HL-60 (cell line): ENCODE measurements at regions not wholly inside any gene's neighbourhood (a gene's known extent, or its start where the extent isn't known, plus 50 kb on each side); places are given as distances from the start of the nearest gene placed in this dataset.

Experiments used
- CTCF ChIP-seq: IDR thresholded peaks from one replicate; pipeline ENCODE4 v1.5.1; 2011; ENCODE audit warnings: low read length, control low read depth, inconsistent platforms; ENCODE audit not compliant: insufficient read depth
- GABPA ChIP-seq: IDR thresholded peaks from 2 replicates; pipeline ENCODE4 v1.6.1; 2012; ENCODE audit warnings: low read depth
- POLR2AphosphoS5 ChIP-seq: IDR thresholded peaks from 2 replicates; pipeline ENCODE4 v1.6.1; 2012; ENCODE audit warnings: low read depth
- SPI1 ChIP-seq: IDR thresholded peaks from 2 replicates; pipeline ENCODE4 v1.6.1; 2012; ENCODE audit warnings: low read depth, mild to moderate bottlenecking, borderline replicate concordance

DNA sequence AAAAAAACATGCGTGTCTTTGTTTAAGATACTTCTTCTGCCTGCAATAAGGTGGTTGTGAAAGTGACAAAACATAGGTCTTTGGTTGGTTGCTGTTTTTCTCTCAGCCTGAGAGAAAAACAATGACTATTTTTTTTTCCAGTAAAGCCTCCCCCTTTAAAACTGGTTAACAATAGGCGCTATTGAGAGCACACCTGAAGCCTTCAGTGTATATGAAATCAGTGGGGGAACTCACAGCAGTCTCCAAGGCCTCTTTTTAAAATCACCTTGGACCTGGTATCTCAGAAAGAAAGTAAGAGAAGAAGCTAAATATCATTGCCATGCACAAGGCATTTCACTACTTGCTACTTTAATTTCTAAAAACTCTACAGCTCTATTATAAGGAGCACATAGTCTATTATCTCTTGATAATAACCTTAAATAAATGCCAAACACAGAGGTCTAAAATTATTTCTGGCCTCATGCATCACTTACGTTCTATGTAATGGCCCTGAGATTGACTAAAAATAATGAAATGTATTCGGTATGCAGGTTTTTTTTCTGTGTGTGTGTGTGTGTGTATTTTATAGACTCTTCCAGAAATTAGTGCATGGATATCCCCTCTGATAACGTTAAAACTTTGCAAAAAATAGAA lies 544.4 kb downstream of the TDRD15 start:
- TF ChIP-seq CTCF (no peak), POLR2AphosphoS5 (no peak), GABPA (no peak), SPI1 (no peak)
